BLaER1 (cell line): ENCODE measurements at regions not wholly inside any gene's neighbourhood (a gene's known extent, or its start where the extent isn't known, plus 50 kb on each side); places are given as distances from the start of the nearest gene placed in this dataset.

Source experiments
- H3K27ac ChIP-seq: shearing (Covaris generic); formaldehyde crosslinking; 2 replicates; pipeline ENCODE4 v1.8.1; 2022
- H3K27me3 ChIP-seq: shearing (Covaris generic); formaldehyde crosslinking; 2 replicates; pipeline ENCODE4 v1.8.1; 2022
- H3K36me3 ChIP-seq: shearing (Covaris generic); formaldehyde crosslinking; 2 replicates; pipeline ENCODE4 v1.8.1; 2022
- H3K4me1 ChIP-seq: shearing (Covaris generic); formaldehyde crosslinking; 2 replicates; pipeline ENCODE4 v1.8.1; 2022
- H3K4me2 ChIP-seq: shearing (Covaris generic); formaldehyde crosslinking; 2 replicates; pipeline ENCODE4 v1.8.1; 2022
- H3K4me3 ChIP-seq: shearing (Covaris generic); formaldehyde crosslinking; 2 replicates; pipeline ENCODE4 v1.8.1; 2022
- H3K9ac ChIP-seq: shearing (Covaris generic); formaldehyde crosslinking; 2 replicates; pipeline ENCODE4 v1.8.1; 2022
- H3K9me3 ChIP-seq: shearing (Covaris generic); formaldehyde crosslinking; 2 replicates; pipeline ENCODE4 v1.8.1; 2022
- H4K20me1 ChIP-seq: shearing (Covaris generic); formaldehyde crosslinking; 2 replicates; pipeline ENCODE4 v1.8.1; 2022
- Cebpa-rat ChIP-seq: shearing (Covaris generic); IDR thresholded peaks from 2 replicates; pipeline ENCODE4 v1.8.1; 2022

DNA sequence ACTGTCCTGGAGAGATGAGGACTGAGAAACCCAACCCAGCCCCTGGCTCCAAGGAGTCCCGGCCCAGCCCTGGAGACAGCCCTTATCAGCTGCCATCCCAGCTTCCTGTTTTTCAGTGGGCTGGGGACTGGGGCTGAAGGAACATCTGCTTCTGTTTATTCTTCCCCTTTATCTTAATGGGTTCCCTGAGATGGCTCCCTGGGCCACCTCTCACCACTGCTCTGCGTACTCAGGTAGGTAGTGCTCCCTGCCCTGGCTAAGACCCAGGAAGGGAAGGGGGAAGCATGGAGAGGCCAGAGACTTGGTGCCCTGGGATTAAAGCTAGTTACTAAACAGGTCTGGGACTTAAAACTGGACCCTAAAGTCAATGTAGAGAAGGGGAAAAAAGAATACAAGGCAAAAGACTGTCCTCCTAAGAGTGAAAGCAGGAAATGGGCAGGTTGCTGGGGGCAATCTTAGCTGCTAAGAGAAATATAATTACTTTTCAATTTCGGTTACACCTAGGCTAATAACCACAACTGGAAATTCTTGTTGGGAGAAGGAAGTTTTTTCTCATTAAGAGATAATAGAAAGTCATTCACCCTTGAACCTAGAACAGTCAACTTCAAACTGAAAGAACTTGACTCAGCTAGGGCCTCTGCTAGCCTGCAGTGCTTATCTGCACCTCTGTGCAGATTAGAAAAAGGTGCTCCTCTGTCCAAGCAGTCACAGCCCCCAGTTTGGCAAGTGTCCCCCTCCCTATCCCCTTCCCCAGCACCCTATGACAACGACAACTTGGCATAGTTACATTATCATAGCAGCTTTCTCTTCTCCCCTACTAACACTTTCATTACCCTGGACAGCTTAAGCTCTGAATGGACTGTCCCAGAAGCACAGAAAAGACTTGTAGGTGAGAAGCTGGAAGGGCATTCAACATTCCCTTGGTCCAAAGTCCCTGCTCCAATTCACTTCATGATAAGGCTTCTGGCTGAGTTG is 65.6 kb upstream of the KDM7A start:
- Histone ChIP-seq H3K4me3 (no peak overlapping the region), H3K9ac (no peak overlapping the region), H3K27me3 (no peaks in the 10 kb centered on the region), H3K36me3 (no peaks in the 10 kb centered on the region), H3K4me1 (peaks cover 21% of the 10 kb centered on the region), H3K4me2 (peak overlapping the region; percentile 35), H4K20me1 (no peaks in the 10 kb centered on the region), H3K27ac (no peak overlapping the region), H3K9me3 (no peaks in the 10 kb centered on the region)
- TF ChIP-seq Cebpa-rat: no peak

- Histone ChIP-seq H3K27me3 (no peaks in the 10 kb centered on the region), H3K9ac (no peak overlapping the region), H4K20me1 (no peaks in the 10 kb centered on the region), H3K9me3 (no peaks in the 10 kb centered on the region), H3K36me3 (no peaks in the 10 kb centered on the region), H3K4me2 (no peak overlapping the region), H3K4me1 (peaks cover 21% of the 10 kb centered on the region), H3K27ac (no peak overlapping the region), H3K4me3 (no peak overlapping the region)
- TF ChIP-seq Cebpa-rat: no peak
Measured at GRCh38 chr7:140239653-140239935, 62.8 kb upstream of the KDM7A start.

DNA sequence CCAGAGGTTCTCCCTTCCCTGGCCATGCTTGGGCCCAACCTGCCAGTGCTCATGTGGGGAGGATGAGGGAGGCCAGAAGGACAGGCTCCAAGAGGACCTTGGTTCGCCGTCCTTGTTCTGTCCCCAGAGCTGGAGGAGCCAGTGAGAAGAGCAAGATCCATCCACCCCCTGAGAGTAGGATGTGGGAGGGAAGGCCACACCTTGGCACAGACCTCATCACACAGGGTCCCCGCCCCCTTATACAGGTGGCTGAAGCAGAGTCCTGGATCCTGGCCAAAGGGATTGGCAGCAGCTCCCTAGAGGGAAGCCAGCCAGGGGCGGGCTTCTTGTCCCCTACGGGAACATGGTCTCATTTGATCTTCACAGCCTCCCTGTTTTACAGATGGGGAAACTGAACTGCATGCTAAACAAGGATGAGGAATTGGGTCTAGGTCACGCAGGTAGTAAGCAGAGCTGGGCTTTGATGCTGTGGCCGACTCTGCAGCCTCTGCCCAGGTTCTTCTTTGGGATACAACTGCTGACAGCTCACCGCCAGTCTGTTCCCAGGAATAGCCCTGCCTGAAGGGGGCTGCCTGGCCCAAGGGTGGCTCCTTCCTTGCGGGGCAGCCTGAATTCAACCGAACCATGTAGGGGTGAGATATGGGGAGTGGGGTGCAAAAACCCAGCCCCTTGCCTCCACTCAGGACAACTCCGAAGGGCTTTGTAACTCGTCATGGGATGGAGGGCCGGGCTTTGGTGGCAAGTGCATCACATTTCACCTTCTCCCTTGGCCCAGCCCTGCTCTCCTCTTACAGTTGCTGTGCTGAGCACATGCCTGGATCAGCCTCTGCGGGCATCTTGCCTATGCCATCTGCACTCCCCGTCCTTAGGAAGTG is 62.2 kb upstream of the KDM7A start:
- no peak overlapping the region for H3K4me3 ChIP-seq
- no peaks in the 10 kb centered on the region for H3K27me3 ChIP-seq
- no peak overlapping the region for H3K4me2 ChIP-seq

DNA sequence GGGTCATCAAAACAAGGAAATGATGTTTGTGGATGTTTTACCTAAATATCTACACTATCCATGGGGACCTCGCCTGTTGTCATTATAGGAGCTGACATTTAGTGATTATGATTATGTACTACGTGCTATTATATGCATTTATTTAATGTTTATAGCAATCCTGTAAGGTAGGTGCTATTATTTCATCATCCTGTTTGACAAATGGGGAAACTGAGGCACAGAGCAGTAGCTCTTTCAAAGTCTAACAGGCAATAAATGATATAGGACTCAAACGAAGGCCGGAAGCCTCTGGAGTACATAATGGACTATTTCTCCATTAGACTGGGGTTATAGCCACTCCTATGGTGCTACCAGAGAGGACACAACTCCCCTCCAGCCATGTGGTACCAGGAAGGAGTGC is 60.6 kb upstream of the KDM7A start:
- no peak overlapping the region for H3K4me2 ChIP-seq
- no peaks in the 10 kb centered on the region for H3K36me3 ChIP-seq
- TF ChIP-seq Cebpa-rat: no peak
- H3K9me3 ChIP-seq: no peaks in the 10 kb centered on the region
- H3K27ac ChIP-seq: no peak overlapping the region
- H3K27me3 ChIP-seq: peaks cover 15% of the 10 kb centered on the region; the same call in 1 of the 2 replicates
- H3K4me1 ChIP-seq: peaks cover 26% of the 10 kb centered on the region
- no peak overlapping the region for H3K4me3 ChIP-seq
- H4K20me1 ChIP-seq: no peaks in the 10 kb centered on the region
- H3K9ac ChIP-seq: no peak overlapping the region

More for the DNA sequence above, 62.2 kb upstream of the KDM7A start:
- Histone ChIP-seq H3K36me3 (no peaks in the 10 kb centered on the region), H4K20me1 (no peaks in the 10 kb centered on the region), H3K27ac (no peak overlapping the region), H3K9ac (no peak overlapping the region), H3K4me1 (peaks cover 21% of the 10 kb centered on the region), H3K9me3 (no peaks in the 10 kb centered on the region)
- TF ChIP-seq Cebpa-rat: no peak

DNA sequence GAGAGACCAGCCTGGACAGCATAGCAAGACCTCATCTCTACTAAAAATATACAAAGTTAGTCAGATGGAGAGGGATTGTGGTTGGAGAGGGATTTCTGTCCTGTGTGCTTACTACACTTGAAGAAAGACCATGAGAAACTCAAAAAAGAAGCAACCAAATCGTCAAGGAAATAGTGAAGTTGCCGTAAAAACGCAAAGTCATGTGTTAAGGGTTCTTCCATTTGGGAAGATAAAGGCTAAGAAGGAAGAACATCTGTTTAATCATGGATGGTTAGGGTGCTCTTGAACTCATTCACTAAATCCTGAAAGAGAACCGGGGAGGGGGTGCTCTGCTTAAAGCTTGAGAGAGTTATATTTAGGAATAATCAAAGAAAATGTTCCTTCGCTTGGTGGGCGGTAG is 59.8 kb upstream of the KDM7A start:
- Histone ChIP-seq H3K9me3 (no peaks in the 10 kb centered on the region), H3K4me2 (no peak overlapping the region), H3K4me3 (no peak overlapping the region), H3K36me3 (no peaks in the 10 kb centered on the region), H3K27ac (no peak overlapping the region), H3K27me3 (peaks cover 22% of the 10 kb centered on the region), H4K20me1 (no peaks in the 10 kb centered on the region), H3K4me1 (peaks cover 26% of the 10 kb centered on the region), H3K9ac (no peak overlapping the region)
- no peak for TF ChIP-seq Cebpa-rat

- no peak overlapping the region for H3K4me2 ChIP-seq
- no peaks in the 10 kb centered on the region for H3K36me3 ChIP-seq
Measured at GRCh38 chr7:140235114-140235513, 58.3 kb upstream of the KDM7A start.

GRCh38 chr7:140232957-140233917 is 56.5 kb upstream of the KDM7A start:
- Histone ChIP-seq H4K20me1 (no peaks in the 10 kb centered on the region), H3K4me3 (no peak overlapping the region), H3K9me3 (peaks cover 12% of the 10 kb centered on the region), H3K27ac (no peak overlapping the region), H3K36me3 (no peaks in the 10 kb centered on the region), H3K27me3 (peaks cover 46% of the 10 kb centered on the region), H3K4me1 (peaks cover 31% of the 10 kb centered on the region), H3K4me2 (peak overlapping the region; percentile 77), H3K9ac (no peak overlapping the region)
- no peak for TF ChIP-seq Cebpa-rat

More at GRCh38 chr7:140235114-140235513, 58.3 kb upstream of the KDM7A start:
- H4K20me1 ChIP-seq: no peaks in the 10 kb centered on the region
- no peak overlapping the region for H3K4me3 ChIP-seq
- H3K9ac ChIP-seq: no peak overlapping the region
- H3K4me1 ChIP-seq: peaks cover 32% of the 10 kb centered on the region
- H3K27ac ChIP-seq: no peak overlapping the region
- peaks cover 38% of the 10 kb centered on the region for H3K27me3 ChIP-seq
- peaks cover 11% of the 10 kb centered on the region for H3K9me3 ChIP-seq
- TF ChIP-seq Cebpa-rat: no peak

DNA sequence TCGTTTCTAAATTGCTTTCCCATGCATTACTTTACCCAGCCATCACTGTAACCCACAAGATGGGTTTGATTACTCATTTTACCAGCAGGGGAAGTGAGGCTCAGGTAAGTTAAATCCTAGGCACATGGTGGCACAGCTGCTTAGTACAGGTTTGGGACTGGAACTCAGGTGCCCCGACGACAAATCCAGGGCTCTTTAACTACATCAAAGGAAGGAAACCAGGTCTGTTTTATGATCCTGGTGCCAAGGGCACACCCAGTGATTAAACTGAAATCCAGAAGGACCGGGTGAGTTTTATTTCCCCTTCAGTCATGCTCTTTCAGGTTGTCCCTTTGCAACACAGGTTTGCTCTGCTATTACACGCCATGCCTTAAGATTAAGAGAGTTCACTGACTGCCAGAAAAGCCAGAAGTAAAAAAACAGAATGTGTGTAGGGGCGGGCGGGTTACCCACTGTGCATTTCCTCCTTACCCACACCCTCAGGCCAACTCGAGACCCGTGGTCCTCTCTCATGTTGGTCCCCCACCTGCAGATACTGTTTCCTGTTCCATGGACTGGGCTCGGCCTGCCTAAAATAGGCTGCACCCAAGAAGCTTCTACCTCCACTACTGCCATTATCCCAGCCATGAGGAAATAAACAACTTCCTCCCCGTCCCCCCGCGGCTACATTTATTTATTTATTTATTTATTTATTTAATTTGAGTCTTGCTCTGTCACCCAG is 55.1 kb upstream of the KDM7A start:
- Histone ChIP-seq H3K9ac (no peak overlapping the region), H3K27ac (no peak overlapping the region), H3K36me3 (no peaks in the 10 kb centered on the region), H3K27me3 (peaks cover 46% of the 10 kb centered on the region), H3K4me1 (peaks cover 31% of the 10 kb centered on the region), H3K9me3 (peaks cover 12% of the 10 kb centered on the region), H3K4me2 (peak overlapping the region; percentile 77), H4K20me1 (no peaks in the 10 kb centered on the region), H3K4me3 (peak overlapping the region; percentile 69)
- TF ChIP-seq Cebpa-rat: no peak
